ENCODE measurements at regions not wholly inside any gene's neighbourhood (a gene's known extent, or its start where the extent isn't known, plus 50 kb on each side); places are given as distances from the start of the nearest gene placed in this dataset.

DNA sequence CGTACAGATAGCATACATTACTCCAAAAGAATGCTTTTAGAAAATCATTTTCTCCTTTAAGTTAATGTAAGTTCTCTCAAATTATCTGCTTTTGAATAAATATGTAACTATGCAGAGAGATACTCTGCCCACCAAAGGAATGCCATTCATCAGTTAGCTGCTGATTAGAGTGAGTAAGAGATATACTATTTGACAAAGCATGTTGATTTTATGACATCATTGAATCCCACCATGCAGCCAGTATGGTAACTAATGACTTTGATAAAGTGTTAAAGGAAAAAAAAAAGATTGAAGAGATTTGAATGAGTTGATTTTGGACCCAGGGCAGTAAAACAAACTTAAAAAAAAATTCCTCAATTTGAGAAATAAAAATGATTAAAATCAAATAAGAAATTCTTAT lies 521.5 kb downstream of the SLITRK6 start:
- Histone ChIP-seq H3K4me1 (ENCODE audit: insufficient read depth) (no peaks in the 10 kb centered on the region), H3K4me3 (no peak overlapping the region), H3K9me3 (no peaks in the 10 kb centered on the region), H3K36me3 (no peaks in the 10 kb centered on the region), H3K27me3 (no peaks in the 10 kb centered on the region), H3K27ac (no peak overlapping the region)
- DNase-seq = no peak
- intact Hi-C loops (cut with DNase I) = no loop called here
- 74 to 84% (median 75%) methylated on average over 1 of the region's 1 CpG for WGBS, 3 donors
- no peak for TF ChIP-seq EP300 (IDR thresholded peaks at IDR 0.05)
- no peak for TF ChIP-seq POLR2A (IDR thresholded peaks at IDR 0.05)
- TF ChIP-seq, protein P1, sequence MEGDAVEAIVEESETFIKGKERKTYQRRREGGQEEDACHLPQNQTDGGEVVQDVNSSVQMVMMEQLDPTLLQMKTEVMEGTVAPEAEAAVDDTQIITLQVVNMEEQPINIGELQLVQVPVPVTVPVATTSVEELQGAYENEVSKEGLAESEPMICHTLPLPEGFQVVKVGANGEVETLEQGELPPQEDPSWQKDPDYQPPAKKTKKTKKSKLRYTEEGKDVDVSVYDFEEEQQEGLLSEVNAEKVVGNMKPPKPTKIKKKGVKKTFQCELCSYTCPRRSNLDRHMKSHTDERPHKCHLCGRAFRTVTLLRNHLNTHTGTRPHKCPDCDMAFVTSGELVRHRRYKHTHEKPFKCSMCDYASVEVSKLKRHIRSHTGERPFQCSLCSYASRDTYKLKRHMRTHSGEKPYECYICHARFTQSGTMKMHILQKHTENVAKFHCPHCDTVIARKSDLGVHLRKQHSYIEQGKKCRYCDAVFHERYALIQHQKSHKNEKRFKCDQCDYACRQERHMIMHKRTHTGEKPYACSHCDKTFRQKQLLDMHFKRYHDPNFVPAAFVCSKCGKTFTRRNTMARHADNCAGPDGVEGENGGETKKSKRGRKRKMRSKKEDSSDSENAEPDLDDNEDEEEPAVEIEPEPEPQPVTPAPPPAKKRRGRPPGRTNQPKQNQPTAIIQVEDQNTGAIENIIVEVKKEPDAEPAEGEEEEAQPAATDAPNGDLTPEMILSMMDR (IDR thresholded peaks at IDR 0.05) = no peak

DNA sequence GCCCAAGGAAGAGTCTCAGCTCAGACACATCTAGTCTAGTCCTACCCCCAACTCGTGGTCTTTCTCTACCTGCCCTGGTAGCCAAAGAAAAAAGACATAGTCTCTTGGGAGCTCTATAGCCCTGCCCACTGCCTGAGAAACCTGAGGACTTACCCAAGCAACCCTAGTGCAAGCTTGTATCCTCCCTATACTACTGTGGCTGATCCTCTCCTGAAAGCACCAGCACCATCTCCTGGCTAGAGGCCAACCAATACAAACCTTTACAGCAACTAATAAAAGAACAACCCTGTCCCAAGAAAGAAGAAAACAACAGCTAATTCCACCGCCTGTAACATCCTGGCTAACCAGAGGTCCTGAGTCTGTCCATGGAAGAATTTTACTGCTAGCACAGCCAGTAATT lies 532.4 kb downstream of the SLITRK6 start:
- intact Hi-C loops (cut with DNase I) = no loop called here
- Histone ChIP-seq H3K36me3 (no peaks in the 10 kb centered on the region), H3K27ac (no peak overlapping the region), H3K4me1 (ENCODE audit: insufficient read depth) (no peaks in the 10 kb centered on the region), H3K9me3 (no peaks in the 10 kb centered on the region), H3K4me3 (no peak overlapping the region), H3K27me3 (no peaks in the 10 kb centered on the region)
- 80 to 85% (median 81%) methylated on average over 2 of the region's 2 CpGs for WGBS, 3 donors
- no peak for DNase-seq
- TF ChIP-seq, protein P1 (IDR thresholded peaks at IDR 0.05) = no peak
- no peak for TF ChIP-seq EP300 (IDR thresholded peaks at IDR 0.05)
- TF ChIP-seq POLR2A (IDR thresholded peaks at IDR 0.05) = no peak

DNA sequence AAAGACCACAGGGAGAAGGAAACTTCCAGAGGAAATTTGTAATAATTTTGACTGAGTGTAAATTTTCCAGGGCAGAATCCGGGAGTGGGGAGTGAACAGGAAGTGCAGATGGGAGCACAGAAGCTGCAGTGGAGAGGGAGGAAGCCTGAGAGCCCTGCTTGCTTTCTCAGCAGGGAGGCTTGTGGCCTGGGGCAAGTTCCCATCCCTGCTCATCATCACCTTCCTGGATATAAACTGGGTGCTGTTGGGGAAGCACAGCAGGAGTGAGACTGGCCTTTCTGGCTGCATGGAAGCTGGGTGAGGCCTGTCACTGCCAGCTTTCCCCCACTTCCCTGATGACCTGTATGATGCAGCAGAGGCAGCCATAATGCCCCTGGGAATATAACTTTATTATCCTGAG lies 532.9 kb downstream of the SLITRK6 start:
- Histone ChIP-seq H3K27ac (no peak overlapping the region), H3K9me3 (no peaks in the 10 kb centered on the region), H3K36me3 (no peaks in the 10 kb centered on the region), H3K4me1 (ENCODE audit: insufficient read depth) (no peaks in the 10 kb centered on the region), H3K4me3 (no peak overlapping the region), H3K27me3 (no peaks in the 10 kb centered on the region)
- intact Hi-C loops (cut with DNase I) = no loop called here
- DNase-seq = no peak
- 20 to 38% (median 27%) methylated on average over 1 of the region's 1 CpG for WGBS, 3 donors
- TF ChIP-seq EP300 (IDR thresholded peaks at IDR 0.05) (no peak), POLR2A (IDR thresholded peaks at IDR 0.05) (no peak)
- TF ChIP-seq, protein P1 (IDR thresholded peaks at IDR 0.05) = no peak

DNA sequence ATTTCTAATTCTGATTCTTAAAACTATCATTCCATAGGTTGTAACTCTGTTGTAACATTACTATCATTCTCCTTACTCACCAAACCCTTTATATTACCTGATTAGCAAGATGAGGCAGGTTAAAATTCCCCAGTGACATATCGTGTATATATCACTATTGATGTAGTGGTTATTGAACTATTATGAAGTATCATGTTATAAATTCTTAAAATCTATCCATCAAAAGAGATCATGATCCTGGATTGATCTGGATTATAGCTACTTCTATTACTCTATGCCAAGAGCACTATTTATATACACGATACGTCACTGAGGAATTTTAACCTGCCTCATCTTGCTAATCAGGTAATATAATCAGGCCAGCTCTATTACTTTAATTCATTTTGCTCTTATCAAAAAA lies 533.9 kb downstream of the SLITRK6 start:
- H3K36me3 ChIP-seq = no peaks in the 10 kb centered on the region
- H3K9me3 ChIP-seq = no peaks in the 10 kb centered on the region
- no peak overlapping the region for H3K27ac ChIP-seq
- H3K4me1 ChIP-seq (ENCODE audit: insufficient read depth) = no peaks in the 10 kb centered on the region
- TF ChIP-seq POLR2A (IDR thresholded peaks at IDR 0.05) (no peak), EP300 (IDR thresholded peaks at IDR 0.05) (no peak)
- TF ChIP-seq, protein P1 (IDR thresholded peaks at IDR 0.05) = no peak
- intact Hi-C loops (cut with DNase I) = no loop called here
- 82 to 92% (median 91%) methylated on average over 3 of the region's 3 CpGs for WGBS, 3 donors
- no peak for DNase-seq
- H3K4me3 ChIP-seq = no peak overlapping the region
- no peaks in the 10 kb centered on the region for H3K27me3 ChIP-seq

DNA sequence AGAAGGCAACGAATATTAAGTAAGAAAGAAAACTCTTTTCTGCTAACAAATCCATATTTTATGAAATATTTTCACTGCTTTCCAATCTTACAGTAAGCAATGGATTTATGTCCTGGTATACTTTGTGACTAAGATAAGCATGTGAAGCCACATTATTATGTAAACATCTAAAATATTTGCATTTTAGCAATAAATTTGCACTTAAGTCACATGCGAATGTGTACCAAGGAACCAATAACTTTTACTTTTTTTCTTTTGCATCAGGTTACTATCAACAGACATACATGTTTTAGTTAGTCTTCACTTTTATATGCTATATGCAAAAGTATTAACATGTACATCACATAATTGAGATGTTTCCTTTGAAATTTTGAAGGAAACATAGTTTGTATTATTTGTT lies 536.7 kb downstream of the SLITRK6 start:
- no peak for TF ChIP-seq POLR2A (IDR thresholded peaks at IDR 0.05)
- no peak for TF ChIP-seq EP300 (IDR thresholded peaks at IDR 0.05)
- TF ChIP-seq, protein P1 (IDR thresholded peaks at IDR 0.05) = no peak
- intact Hi-C loops (cut with DNase I) = no loop called here
- Histone ChIP-seq H3K27me3 (no peaks in the 10 kb centered on the region), H3K9me3 (no peaks in the 10 kb centered on the region), H3K27ac (no peak overlapping the region), H3K4me1 (ENCODE audit: insufficient read depth) (no peaks in the 10 kb centered on the region), H3K4me3 (no peak overlapping the region), H3K36me3 (no peaks in the 10 kb centered on the region)
- DNase-seq = no peak
- 56 to 64% (median 61%) methylated on average over 2 of the region's 2 CpGs for WGBS, 3 donors
